ENCODE measurements at regions not wholly inside any gene's neighbourhood (a gene's known extent, or its start where the extent isn't known, plus 50 kb on each side); places are given as distances from the start of the nearest gene placed in this dataset.
A peak's percentile ranks its signal among the peaks of the same experiment; 100 is the strongest.
"Not testable (repeated sequence)": the region's sequence is repeated elsewhere in the genome, so short reads cannot be mapped to it uniquely, and the experiment has no call there.

DNA sequence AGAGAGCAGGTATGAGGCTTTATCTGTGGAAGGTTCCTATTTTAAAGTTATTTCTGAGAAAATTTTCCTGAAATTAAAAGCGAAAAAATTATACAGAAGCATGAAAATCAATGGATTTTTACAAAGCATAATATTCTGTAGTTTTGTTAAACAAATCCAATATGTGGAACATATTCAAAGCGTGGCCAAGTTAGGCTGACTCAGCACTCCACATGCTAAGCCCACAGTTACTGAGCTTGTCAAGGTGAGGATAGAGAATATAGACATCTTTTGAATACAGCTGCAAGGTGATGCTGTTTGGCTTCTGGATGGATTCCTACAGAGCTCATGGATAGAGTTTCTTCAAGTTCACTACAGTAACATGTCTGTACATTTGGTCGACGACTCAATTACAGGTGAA is 302.5 kb downstream of the C3orf38 start:
- H3K4me1 ChIP-seq (ENCODE audit: control insufficient read depth, insufficient read depth, low read length, unreplicated experiment): no peaks in the 10 kb centered on the region
- H2AFZ ChIP-seq (ENCODE audit: low read length, unreplicated experiment): no peak overlapping the region
- no peaks in the 10 kb centered on the region for H3K27me3 ChIP-seq (ENCODE audit: insufficient read depth, low read length)
- no peak overlapping the region for H3K27ac ChIP-seq (ENCODE audit: low read depth, low read length)
- H3K36me3 ChIP-seq (ENCODE audit: insufficient read depth, low read length): no peaks in the 10 kb centered on the region
- no peak overlapping the region for H3K4me3 ChIP-seq (ENCODE audit: low read depth, low read length)
- no peaks in the 10 kb centered on the region for H3K79me2 ChIP-seq (ENCODE audit: control insufficient read depth, insufficient read depth, low read length, unreplicated experiment)

DNA sequence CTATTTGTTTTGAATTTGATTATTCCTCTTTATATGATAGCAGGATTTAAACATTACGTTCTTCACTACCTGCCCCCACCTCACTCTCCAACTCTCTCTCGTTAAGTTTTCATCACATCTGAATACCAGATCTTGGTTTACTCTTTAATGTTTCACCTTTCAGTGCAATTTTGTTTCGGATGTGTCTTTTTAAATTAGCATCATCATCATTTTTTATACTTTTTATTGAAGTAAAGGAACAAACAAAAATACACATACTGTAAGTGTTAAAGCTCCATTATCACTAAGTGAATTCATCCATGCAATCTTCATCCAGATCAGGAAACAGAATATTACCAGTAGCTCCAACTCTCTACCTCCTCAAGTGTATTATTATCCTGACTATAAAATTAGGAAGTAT is 310.6 kb downstream of the C3orf38 start:
- Histone ChIP-seq H3K4me3 (ENCODE audit: low read depth, low read length) (no peak overlapping the region), H3K4me1 (ENCODE audit: control insufficient read depth, insufficient read depth, low read length, unreplicated experiment) (no peaks in the 10 kb centered on the region), H2AFZ (ENCODE audit: low read length, unreplicated experiment) (no peak overlapping the region), H3K27me3 (ENCODE audit: insufficient read depth, low read length) (no peaks in the 10 kb centered on the region), H3K79me2 (ENCODE audit: control insufficient read depth, insufficient read depth, low read length, unreplicated experiment) (no peaks in the 10 kb centered on the region), H3K36me3 (ENCODE audit: insufficient read depth, low read length) (no peaks in the 10 kb centered on the region), H3K27ac (ENCODE audit: low read depth, low read length) (no peak overlapping the region)

DNA sequence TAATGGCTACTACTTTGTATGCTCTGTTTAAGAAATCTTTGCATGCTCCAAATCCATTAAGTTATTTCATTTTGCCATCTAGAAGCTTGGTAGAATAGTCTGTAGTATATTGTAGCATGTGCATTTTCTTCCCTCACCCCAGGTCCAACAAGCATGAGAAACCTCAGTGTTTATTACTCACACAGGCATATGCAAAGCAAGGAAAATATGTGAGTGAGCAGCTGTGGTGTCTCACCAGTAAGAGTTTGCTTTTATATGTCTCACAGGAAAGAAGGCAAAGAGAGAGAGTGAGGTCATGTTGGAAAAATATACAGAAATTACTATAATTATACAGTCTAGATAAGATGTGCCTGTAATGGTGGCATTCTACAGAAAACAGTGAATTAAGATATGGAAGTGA is 312.5 kb downstream of the C3orf38 start:
- no peaks in the 10 kb centered on the region for H3K36me3 ChIP-seq (ENCODE audit: insufficient read depth, low read length)
- H3K27me3 ChIP-seq (ENCODE audit: insufficient read depth, low read length): no peaks in the 10 kb centered on the region
- no peaks in the 10 kb centered on the region for H3K4me1 ChIP-seq (ENCODE audit: control insufficient read depth, insufficient read depth, low read length, unreplicated experiment)
- H3K4me3 ChIP-seq (ENCODE audit: low read depth, low read length): no peak overlapping the region
- no peaks in the 10 kb centered on the region for H3K79me2 ChIP-seq (ENCODE audit: control insufficient read depth, insufficient read depth, low read length, unreplicated experiment)
- H2AFZ ChIP-seq (ENCODE audit: low read length, unreplicated experiment): no peak overlapping the region
- no peak overlapping the region for H3K27ac ChIP-seq (ENCODE audit: low read depth, low read length)

DNA sequence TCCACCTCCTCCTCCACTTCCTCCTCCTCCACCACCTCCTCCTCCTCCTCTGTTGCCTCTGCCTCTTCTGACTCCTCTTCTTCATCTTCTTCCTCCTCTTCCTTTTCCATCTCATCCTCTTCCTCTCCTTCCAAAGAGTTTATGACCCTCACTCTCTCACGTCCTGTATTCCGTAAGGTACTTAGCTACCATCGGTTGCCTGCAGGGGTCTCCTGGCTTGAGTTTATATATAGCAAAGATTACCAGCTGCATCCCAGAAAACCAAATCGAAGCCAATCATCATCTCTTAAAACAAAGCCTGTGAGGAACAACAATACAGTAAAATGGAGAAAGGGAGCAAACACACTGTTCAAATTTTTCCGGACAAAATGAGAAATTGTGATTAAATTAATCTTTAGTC is 317.4 kb downstream of the C3orf38 start:
- Histone ChIP-seq H3K4me1 (ENCODE audit: control insufficient read depth, insufficient read depth, low read length, unreplicated experiment) (no peaks in the 10 kb centered on the region), H3K27ac (ENCODE audit: low read depth, low read length) (no peak overlapping the region), H2AFZ (ENCODE audit: low read length, unreplicated experiment) (no peak overlapping the region), H3K4me3 (ENCODE audit: low read depth, low read length) (no peak overlapping the region), H3K79me2 (ENCODE audit: control insufficient read depth, insufficient read depth, low read length, unreplicated experiment) (no peaks in the 10 kb centered on the region), H3K27me3 (ENCODE audit: insufficient read depth, low read length) (no peaks in the 10 kb centered on the region), H3K36me3 (ENCODE audit: insufficient read depth, low read length) (no peaks in the 10 kb centered on the region)

DNA sequence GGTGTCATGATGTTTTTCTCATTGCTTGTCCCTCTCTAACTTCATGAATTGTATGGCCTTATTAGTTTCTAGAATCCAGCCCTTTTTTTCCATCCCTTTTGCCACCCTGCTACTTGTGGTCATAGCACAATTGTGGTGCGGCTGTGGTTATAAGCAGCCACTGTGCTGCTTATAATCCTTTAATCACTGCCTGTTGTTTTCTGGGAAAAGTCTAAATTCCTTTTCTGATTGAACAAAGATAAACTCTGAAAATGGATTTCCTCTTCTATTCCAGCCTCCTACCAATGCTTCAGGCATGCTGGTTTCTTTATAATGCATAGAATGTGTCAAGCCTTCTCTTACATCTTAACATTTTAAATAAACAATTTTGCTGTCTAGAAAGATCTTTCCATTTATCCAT is 319.5 kb downstream of the C3orf38 start:
- Histone ChIP-seq H3K27ac (ENCODE audit: low read depth, low read length) (no peak overlapping the region), H2AFZ (ENCODE audit: low read length, unreplicated experiment) (no peak overlapping the region), H3K36me3 (ENCODE audit: insufficient read depth, low read length) (no peaks in the 10 kb centered on the region), H3K79me2 (ENCODE audit: control insufficient read depth, insufficient read depth, low read length, unreplicated experiment) (no peaks in the 10 kb centered on the region), H3K4me1 (ENCODE audit: control insufficient read depth, insufficient read depth, low read length, unreplicated experiment) (no peaks in the 10 kb centered on the region), H3K27me3 (ENCODE audit: insufficient read depth, low read length) (no peaks in the 10 kb centered on the region), H3K4me3 (ENCODE audit: low read depth, low read length) (no peak overlapping the region)

DNA sequence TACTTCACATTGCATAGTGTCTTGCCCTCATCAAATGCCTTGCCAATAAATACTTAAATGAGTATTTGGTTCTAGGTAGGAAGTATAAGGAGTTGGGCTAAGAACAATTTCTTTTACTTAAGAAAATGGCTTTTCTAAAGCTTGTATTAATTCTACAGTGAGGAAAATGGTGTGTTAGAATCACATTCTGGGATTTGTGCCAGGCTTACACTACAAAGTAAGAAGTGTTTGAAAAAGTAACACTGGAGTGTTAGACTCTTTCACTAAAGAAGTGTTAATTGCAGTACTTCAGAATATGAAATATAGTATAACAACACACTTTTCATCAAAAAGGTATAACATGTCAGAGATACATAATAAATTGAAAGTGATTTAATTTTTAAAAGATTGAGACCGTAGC is 328.7 kb downstream of the C3orf38 start:
- H3K4me1 ChIP-seq (ENCODE audit: control insufficient read depth, insufficient read depth, low read length, unreplicated experiment): no peaks in the 10 kb centered on the region
- H2AFZ ChIP-seq (ENCODE audit: low read length, unreplicated experiment): no peak overlapping the region
- H3K79me2 ChIP-seq (ENCODE audit: control insufficient read depth, insufficient read depth, low read length, unreplicated experiment): no peaks in the 10 kb centered on the region
- no peaks in the 10 kb centered on the region for H3K36me3 ChIP-seq (ENCODE audit: insufficient read depth, low read length)
- no peak overlapping the region for H3K27ac ChIP-seq (ENCODE audit: low read depth, low read length)
- H3K4me3 ChIP-seq (ENCODE audit: low read depth, low read length): no peak overlapping the region
- H3K27me3 ChIP-seq (ENCODE audit: insufficient read depth, low read length): no peaks in the 10 kb centered on the region

DNA sequence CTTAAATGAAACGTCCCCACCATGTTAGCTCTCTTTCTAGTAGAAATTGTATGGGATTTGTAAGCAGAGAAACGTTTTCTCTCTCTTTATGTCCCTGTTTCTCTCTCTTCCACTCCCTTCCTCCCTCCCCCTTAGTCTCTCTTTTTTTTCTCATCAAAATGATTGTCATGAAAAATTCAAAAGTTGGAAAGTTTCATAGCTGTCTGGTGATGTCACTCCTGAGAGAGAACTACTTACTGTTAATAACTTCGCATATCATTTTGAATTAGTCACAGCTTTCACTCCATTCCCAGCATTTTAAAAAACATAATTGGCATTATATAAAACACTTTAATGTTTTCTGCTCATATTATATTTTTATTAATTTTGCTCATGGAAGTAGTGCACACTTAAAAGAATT is 331.1 kb downstream of the C3orf38 start:
- Histone ChIP-seq H3K27me3 (ENCODE audit: insufficient read depth, low read length) (no peaks in the 10 kb centered on the region), H3K79me2 (ENCODE audit: control insufficient read depth, insufficient read depth, low read length, unreplicated experiment) (no peaks in the 10 kb centered on the region), H3K4me3 (ENCODE audit: low read depth, low read length) (no peak overlapping the region), H3K4me1 (ENCODE audit: control insufficient read depth, insufficient read depth, low read length, unreplicated experiment) (no peaks in the 10 kb centered on the region), H3K36me3 (ENCODE audit: insufficient read depth, low read length) (no peaks in the 10 kb centered on the region), H2AFZ (ENCODE audit: low read length, unreplicated experiment) (peak overlapping the region; percentile 16), H3K27ac (ENCODE audit: low read depth, low read length) (no peak overlapping the region)

DNA sequence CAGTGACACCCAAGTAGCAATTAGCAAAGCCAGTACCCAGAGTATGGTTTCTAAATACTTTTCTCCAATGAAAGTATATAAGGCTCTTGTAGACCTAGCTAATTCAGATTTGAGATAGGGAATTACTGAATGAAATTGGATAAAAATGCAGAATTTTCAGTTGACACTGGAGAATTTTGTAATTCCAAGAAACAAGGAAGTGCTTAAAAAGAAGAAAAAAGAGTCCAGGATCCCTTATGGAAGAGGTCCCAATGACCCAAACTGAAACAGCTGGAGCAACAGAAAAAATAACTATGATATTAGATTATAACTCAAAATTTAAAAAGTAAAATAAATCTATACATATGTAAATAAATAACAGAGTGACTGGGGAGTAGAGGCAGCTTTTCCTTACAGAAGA is 335.2 kb downstream of the C3orf38 start:
- no peak overlapping the region for H2AFZ ChIP-seq (ENCODE audit: low read length, unreplicated experiment)
- H3K79me2 ChIP-seq (ENCODE audit: control insufficient read depth, insufficient read depth, low read length, unreplicated experiment): no peaks in the 10 kb centered on the region
- no peaks in the 10 kb centered on the region for H3K4me1 ChIP-seq (ENCODE audit: control insufficient read depth, insufficient read depth, low read length, unreplicated experiment)
- H3K27ac ChIP-seq (ENCODE audit: low read depth, low read length): no peak overlapping the region
- H3K27me3 ChIP-seq (ENCODE audit: insufficient read depth, low read length): no peaks in the 10 kb centered on the region
- no peaks in the 10 kb centered on the region for H3K36me3 ChIP-seq (ENCODE audit: insufficient read depth, low read length)
- H3K4me3 ChIP-seq (ENCODE audit: low read depth, low read length): no peak overlapping the region

DNA sequence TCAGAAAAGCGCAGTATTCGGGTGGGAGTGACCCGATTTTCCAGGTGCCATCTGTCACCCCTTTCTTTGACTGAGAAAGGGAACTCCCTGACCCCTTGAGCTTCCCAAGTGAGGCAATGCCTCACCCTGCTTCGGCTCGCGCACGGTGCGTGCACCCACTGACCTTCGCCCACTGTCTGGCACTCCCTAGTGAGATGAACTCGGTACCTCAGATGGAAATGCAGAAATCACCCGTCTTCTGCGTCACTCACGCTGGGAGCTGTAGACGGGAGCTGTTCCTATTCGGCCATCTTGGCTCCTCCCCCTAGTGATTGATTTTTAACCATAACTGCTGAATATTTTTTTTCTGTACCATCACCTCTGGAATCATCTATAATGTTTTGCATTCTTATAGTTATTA is 359.1 kb downstream of the C3orf38 start:
- H3K4me3 ChIP-seq (ENCODE audit: low read depth, low read length); H3K27ac ChIP-seq (ENCODE audit: low read depth, low read length); H3K79me2 ChIP-seq (ENCODE audit: control insufficient read depth, insufficient read depth, low read length, unreplicated experiment); H2AFZ ChIP-seq (ENCODE audit: low read length, unreplicated experiment); H3K27me3 ChIP-seq (ENCODE audit: insufficient read depth, low read length); H3K4me1 ChIP-seq (ENCODE audit: control insufficient read depth, insufficient read depth, low read length, unreplicated experiment); H3K36me3 ChIP-seq (ENCODE audit: insufficient read depth, low read length): not testable (repeated sequence)

DNA sequence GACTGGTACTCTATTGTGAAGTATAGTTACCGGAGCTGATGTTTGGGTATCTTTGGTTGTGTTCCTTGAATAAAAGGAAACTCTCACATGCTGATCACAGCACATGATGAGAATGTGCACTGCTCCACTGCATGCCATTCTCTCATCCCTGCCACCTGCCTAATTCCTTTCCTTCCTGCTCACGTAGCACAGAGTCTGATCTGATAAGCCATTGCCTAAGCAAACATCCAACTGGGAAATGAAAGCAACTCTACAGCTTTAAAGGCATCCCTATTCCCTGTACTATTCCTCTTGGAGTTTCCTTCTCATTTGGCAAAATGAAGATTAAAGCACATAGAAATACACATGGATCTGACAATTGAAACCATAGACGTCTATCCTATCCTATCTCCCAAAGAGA is 359.8 kb downstream of the C3orf38 start:
- no peaks in the 10 kb centered on the region for H3K79me2 ChIP-seq (ENCODE audit: control insufficient read depth, insufficient read depth, low read length, unreplicated experiment)
- no peaks in the 10 kb centered on the region for H3K27me3 ChIP-seq (ENCODE audit: insufficient read depth, low read length)
- no peaks in the 10 kb centered on the region for H3K4me1 ChIP-seq (ENCODE audit: control insufficient read depth, insufficient read depth, low read length, unreplicated experiment)
- H3K27ac ChIP-seq (ENCODE audit: low read depth, low read length): no peak overlapping the region
- H3K36me3 ChIP-seq (ENCODE audit: insufficient read depth, low read length): no peaks in the 10 kb centered on the region
- no peak overlapping the region for H3K4me3 ChIP-seq (ENCODE audit: low read depth, low read length)
- H2AFZ ChIP-seq (ENCODE audit: low read length, unreplicated experiment): no peak overlapping the region

DNA sequence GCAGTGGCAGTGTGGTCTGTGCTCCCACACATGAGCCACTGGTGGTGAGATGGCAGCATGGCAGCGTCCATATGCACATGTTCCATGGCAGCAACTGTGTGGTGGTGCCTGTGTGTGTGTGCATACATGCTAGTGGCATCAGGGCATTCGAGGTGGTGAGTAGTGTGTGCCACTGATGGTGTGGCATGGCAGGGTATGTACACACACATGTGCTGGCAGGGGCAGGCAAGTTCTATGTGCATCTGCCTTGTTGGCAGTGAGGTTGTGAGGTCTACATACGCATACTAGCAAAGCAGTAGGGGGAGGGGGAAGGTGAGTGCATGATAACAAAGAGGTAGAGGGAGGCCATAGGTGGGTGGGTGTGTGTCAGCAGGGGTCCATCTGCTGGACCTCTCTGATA is 378.7 kb downstream of the C3orf38 start:
- H2AFZ ChIP-seq (ENCODE audit: low read length, unreplicated experiment): no peak overlapping the region
- H3K36me3 ChIP-seq (ENCODE audit: insufficient read depth, low read length): no peaks in the 10 kb centered on the region
- H3K79me2 ChIP-seq (ENCODE audit: control insufficient read depth, insufficient read depth, low read length, unreplicated experiment): no peaks in the 10 kb centered on the region
- H3K4me3 ChIP-seq (ENCODE audit: low read depth, low read length): no peak overlapping the region
- H3K27ac ChIP-seq (ENCODE audit: low read depth, low read length): no peak overlapping the region
- H3K4me1 ChIP-seq (ENCODE audit: control insufficient read depth, insufficient read depth, low read length, unreplicated experiment): no peaks in the 10 kb centered on the region
- no peaks in the 10 kb centered on the region for H3K27me3 ChIP-seq (ENCODE audit: insufficient read depth, low read length)

DNA sequence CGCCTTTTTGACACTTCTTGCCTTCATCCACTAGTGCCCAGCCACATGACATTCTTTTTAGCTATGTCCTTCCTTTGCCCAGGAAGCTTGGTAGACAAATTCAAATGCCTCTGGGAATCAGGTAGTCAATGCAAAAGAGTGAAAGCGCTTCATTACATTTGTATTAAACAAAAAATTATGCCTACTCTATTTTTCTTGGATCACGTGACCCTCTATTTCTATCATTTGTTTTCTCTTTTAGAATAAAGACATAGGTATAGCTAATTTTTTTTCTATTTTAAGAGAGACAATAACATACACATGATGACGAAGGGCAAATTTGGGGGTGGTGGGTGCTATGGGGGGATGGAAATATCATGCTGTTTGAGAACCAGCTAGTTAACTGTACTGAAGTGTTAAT is 384.8 kb downstream of the C3orf38 start:
- no peak overlapping the region for H2AFZ ChIP-seq (ENCODE audit: low read length, unreplicated experiment)
- H3K27me3 ChIP-seq (ENCODE audit: insufficient read depth, low read length): no peaks in the 10 kb centered on the region
- no peaks in the 10 kb centered on the region for H3K79me2 ChIP-seq (ENCODE audit: control insufficient read depth, insufficient read depth, low read length, unreplicated experiment)
- H3K4me3 ChIP-seq (ENCODE audit: low read depth, low read length): no peak overlapping the region
- H3K36me3 ChIP-seq (ENCODE audit: insufficient read depth, low read length): no peaks in the 10 kb centered on the region
- H3K27ac ChIP-seq (ENCODE audit: low read depth, low read length): no peak overlapping the region
- no peaks in the 10 kb centered on the region for H3K4me1 ChIP-seq (ENCODE audit: control insufficient read depth, insufficient read depth, low read length, unreplicated experiment)
